ENCODE measurements at regions not wholly inside any gene's neighbourhood (a gene's known extent, or its start where the extent isn't known, plus 50 kb on each side); places are given as distances from the start of the nearest gene placed in this dataset.

DNA sequence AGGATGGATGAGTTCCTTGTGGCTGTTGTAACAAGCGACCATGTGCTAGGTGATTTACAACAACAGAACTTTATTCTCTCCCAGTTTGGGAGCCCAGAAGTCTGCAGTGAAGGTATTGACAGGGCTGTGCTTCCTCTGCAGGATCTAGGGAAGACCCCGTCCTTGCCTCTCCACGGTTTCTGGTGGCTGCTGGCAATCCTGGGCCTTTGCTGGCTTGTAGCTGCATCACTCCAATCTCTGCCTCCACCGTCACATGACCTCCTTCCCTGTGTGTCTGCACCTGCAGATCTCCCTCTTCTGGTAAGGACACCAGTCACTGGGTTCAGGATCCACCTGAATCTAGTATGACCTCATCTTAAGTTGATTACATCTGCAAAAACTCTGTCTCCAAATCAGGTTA, 115.6 kb downstream of the GLRX3 start:
- Histone ChIP-seq H3K27ac (no peak overlapping the region), H3K27me3 (no peaks in the 10 kb centered on the region), H3K9me3 (peaks cover 0 to 13% (median 0%) of the 10 kb centered on the region in 4 donors), H3K36me3 (no peaks in the 10 kb centered on the region), H3K4me1 (no peaks in the 10 kb centered on the region), H3K4me3 (no peak overlapping the region)
- TF ChIP-seq POLR2A (IDR thresholded peaks at IDR 0.05), result no peak
- TF ChIP-seq, protein P1, sequence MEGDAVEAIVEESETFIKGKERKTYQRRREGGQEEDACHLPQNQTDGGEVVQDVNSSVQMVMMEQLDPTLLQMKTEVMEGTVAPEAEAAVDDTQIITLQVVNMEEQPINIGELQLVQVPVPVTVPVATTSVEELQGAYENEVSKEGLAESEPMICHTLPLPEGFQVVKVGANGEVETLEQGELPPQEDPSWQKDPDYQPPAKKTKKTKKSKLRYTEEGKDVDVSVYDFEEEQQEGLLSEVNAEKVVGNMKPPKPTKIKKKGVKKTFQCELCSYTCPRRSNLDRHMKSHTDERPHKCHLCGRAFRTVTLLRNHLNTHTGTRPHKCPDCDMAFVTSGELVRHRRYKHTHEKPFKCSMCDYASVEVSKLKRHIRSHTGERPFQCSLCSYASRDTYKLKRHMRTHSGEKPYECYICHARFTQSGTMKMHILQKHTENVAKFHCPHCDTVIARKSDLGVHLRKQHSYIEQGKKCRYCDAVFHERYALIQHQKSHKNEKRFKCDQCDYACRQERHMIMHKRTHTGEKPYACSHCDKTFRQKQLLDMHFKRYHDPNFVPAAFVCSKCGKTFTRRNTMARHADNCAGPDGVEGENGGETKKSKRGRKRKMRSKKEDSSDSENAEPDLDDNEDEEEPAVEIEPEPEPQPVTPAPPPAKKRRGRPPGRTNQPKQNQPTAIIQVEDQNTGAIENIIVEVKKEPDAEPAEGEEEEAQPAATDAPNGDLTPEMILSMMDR (IDR thresholded peaks at IDR 0.05), result no peak
- TF ChIP-seq EP300 (IDR thresholded peaks at IDR 0.05), result no peak
- no peak for DNase-seq (ENCODE audit: low spot score in 2 of 2)
- 78 to 83% methylated on average over 4 of the region's 4 CpGs for WGBS, 2 donors

- no peak overlapping the region for H3K27ac ChIP-seq
- TF ChIP-seq, protein P1 (IDR thresholded peaks at IDR 0.05), result no peak
- TF ChIP-seq EP300 (IDR thresholded peaks at IDR 0.05) (no peak), POLR2A (IDR thresholded peaks at IDR 0.05) (no peak)
- H3K27me3 ChIP-seq, result no peaks in the 10 kb centered on the region
- H3K9me3 ChIP-seq, result peaks cover 0 to 13% (median 0%) of the 10 kb centered on the region in 4 donors
- H3K4me3 ChIP-seq, result no peak overlapping the region
- no peaks in the 10 kb centered on the region for H3K36me3 ChIP-seq
- 55 to 59% methylated on average over 13 of the region's 13 CpGs for WGBS, 2 donors
- H3K4me1 ChIP-seq, result no peaks in the 10 kb centered on the region
- no peak for DNase-seq (ENCODE audit: low spot score in 2 of 2)
These were observed 118.1 kb downstream of the GLRX3 start for GRCh38 chr10:130254243-130254642.

- Histone ChIP-seq H3K36me3 (no peaks in the 10 kb centered on the region), H3K27ac (no peak overlapping the region), H3K4me1 (no peaks in the 10 kb centered on the region), H3K9me3 (peaks cover 0 to 13% (median 0%) of the 10 kb centered on the region in 4 donors), H3K4me3 (no peak overlapping the region), H3K27me3 (no peaks in the 10 kb centered on the region)
- no peak for DNase-seq (ENCODE audit: low spot score in 2 of 2)
- WGBS, 2 donors, result 48 to 51% methylated on average over 5 of the region's 5 CpGs
- TF ChIP-seq, protein P1 (IDR thresholded peaks at IDR 0.05), result no peak
- no peak for TF ChIP-seq POLR2A (IDR thresholded peaks at IDR 0.05)
- no peak for TF ChIP-seq EP300 (IDR thresholded peaks at IDR 0.05)
These were observed 118.5 kb downstream of the GLRX3 start for GRCh38 chr10:130254662-130255061.

DNA sequence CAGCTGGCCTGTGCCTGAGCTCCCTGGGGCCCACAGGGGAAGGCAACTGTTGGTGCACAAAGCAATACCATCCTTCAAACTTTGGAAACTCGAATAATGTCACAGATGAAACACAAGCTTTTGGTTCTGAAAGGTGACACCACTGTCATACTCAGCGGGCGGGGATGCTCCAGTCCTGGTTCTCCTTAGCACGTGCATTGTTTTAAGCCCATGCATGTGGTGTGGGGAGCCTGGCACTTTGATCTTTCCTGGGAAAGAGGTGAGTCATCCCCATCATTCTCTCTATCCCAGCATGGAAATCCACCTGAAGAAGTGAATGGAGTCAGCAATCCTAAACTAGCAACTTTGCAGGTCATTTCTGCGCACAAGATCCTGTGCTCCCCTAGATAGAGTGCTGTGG, 119.6 kb downstream of the GLRX3 start:
- no peak for TF ChIP-seq POLR2A (IDR thresholded peaks at IDR 0.05)
- Histone ChIP-seq H3K9me3 (peaks cover 0 to 7% (median 0%) of the 10 kb centered on the region in 4 donors), H3K27me3 (no peaks in the 10 kb centered on the region), H3K36me3 (no peaks in the 10 kb centered on the region), H3K27ac (no peak overlapping the region), H3K4me1 (no peaks in the 10 kb centered on the region), H3K4me3 (no peak overlapping the region)
- WGBS, 2 donors, result 89 to 95% methylated on average over 5 of the region's 5 CpGs
- no peak for DNase-seq (ENCODE audit: low spot score in 2 of 2)

- Histone ChIP-seq H3K27ac (no peak overlapping the region), H3K9me3 (peaks cover 0 to 13% (median 0%) of the 10 kb centered on the region in 4 donors)
- TF ChIP-seq POLR2A (IDR thresholded peaks at IDR 0.05) (no peak), EP300 (IDR thresholded peaks at IDR 0.05) (no peak)
- TF ChIP-seq, protein P1 (IDR thresholded peaks at IDR 0.05), result no peak
These were observed 121.7 kb downstream of the GLRX3 start for GRCh38 chr10:130257897-130258296.

GRCh38 chr10:130259380-130259779, 123.2 kb downstream of the GLRX3 start:
- no peak overlapping the region for H3K27ac ChIP-seq
- peaks cover 0 to 18% (median 0%) of the 10 kb centered on the region in 4 donors for H3K9me3 ChIP-seq
- DNase-seq (ENCODE audit: low spot score in 2 of 2), result no peak
- no peaks in the 10 kb centered on the region for H3K27me3 ChIP-seq
- TF ChIP-seq, protein P1 (IDR thresholded peaks at IDR 0.05), result no peak
- no peak for TF ChIP-seq EP300 (IDR thresholded peaks at IDR 0.05)
- TF ChIP-seq POLR2A (IDR thresholded peaks at IDR 0.05), result no peak
- 80 to 85% methylated on average over 6 of the region's 6 CpGs for WGBS, 2 donors
- H3K4me3 ChIP-seq, result no peak overlapping the region
- H3K4me1 ChIP-seq, result no peaks in the 10 kb centered on the region
- H3K36me3 ChIP-seq, result no peaks in the 10 kb centered on the region

More at GRCh38 chr10:130257897-130258296, 121.7 kb downstream of the GLRX3 start:
- no peak overlapping the region for H3K4me3 ChIP-seq
- H3K27me3 ChIP-seq, result no peaks in the 10 kb centered on the region
- H3K36me3 ChIP-seq, result no peaks in the 10 kb centered on the region
- no peaks in the 10 kb centered on the region for H3K4me1 ChIP-seq
- no peak for DNase-seq (ENCODE audit: low spot score in 2 of 2)
- 87 to 90% methylated on average over 7 of the region's 7 CpGs for whole genome bisulfite sequencing, 2 donors
